ENCODE measurements at regions not wholly inside any gene's neighbourhood (a gene's known extent, or its start where the extent isn't known, plus 50 kb on each side); places are given as distances from the start of the nearest gene placed in this dataset.

DNA sequence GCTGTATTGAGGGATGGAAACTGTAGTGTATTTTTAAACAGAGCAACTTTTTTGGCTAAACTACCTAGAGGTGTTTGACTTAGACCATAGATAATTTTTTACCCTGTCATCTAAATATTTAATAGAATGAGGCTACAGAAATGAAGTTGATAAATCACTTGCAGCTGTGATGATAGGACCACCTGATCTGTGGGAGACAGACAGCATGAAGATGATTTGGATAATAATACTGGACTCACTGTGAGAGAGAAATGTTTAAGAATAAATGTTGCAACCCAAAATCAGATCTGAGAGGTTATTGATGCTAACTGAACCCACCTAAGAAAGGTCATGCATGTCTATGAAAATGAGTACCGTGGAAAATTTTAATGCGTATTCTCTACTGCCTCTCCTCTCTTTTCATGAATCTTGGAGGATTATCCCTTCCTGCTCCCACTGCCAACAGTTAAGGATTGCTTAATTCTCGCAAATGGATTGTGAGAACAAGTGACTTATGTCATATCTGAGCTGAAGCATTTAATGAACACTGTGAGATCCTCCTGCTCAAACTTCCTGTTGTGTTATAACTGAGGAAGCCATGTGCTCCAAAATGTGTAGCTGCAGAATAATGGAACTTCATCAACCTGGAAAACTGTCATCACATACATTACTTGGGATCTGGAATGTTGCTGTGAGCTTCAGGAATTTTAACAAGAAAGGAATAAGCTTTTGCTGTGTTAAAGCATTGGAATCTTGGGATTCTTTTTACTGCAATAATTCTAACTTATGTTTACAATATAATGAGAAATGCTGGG is 617.9 kb upstream of the CDH18 start:
- TF ChIP-seq, protein P1, sequence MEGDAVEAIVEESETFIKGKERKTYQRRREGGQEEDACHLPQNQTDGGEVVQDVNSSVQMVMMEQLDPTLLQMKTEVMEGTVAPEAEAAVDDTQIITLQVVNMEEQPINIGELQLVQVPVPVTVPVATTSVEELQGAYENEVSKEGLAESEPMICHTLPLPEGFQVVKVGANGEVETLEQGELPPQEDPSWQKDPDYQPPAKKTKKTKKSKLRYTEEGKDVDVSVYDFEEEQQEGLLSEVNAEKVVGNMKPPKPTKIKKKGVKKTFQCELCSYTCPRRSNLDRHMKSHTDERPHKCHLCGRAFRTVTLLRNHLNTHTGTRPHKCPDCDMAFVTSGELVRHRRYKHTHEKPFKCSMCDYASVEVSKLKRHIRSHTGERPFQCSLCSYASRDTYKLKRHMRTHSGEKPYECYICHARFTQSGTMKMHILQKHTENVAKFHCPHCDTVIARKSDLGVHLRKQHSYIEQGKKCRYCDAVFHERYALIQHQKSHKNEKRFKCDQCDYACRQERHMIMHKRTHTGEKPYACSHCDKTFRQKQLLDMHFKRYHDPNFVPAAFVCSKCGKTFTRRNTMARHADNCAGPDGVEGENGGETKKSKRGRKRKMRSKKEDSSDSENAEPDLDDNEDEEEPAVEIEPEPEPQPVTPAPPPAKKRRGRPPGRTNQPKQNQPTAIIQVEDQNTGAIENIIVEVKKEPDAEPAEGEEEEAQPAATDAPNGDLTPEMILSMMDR (IDR thresholded peaks at IDR 0.05) = no peak

DNA sequence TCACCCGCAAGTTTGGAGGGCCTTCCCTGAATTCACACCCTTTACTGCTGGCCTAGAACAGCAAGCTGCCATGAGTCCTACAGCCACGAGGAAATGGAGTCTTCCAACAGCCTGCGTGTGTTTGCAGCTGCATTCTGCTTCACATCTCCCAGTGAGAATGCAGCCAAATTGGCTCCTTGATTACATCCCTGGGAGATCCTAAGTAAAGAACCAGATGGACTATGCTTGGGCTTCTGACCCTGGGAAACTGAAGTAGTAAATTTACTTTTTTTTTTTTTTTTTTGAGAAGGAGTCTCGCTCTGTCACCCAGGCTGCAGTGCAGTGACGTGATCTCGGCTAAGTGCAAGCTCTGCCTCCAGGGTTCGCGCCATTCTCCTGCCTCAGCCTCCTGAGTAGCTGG is 617.0 kb upstream of the CDH18 start:
- TF ChIP-seq, protein P1 (IDR thresholded peaks at IDR 0.05) = no peak

DNA sequence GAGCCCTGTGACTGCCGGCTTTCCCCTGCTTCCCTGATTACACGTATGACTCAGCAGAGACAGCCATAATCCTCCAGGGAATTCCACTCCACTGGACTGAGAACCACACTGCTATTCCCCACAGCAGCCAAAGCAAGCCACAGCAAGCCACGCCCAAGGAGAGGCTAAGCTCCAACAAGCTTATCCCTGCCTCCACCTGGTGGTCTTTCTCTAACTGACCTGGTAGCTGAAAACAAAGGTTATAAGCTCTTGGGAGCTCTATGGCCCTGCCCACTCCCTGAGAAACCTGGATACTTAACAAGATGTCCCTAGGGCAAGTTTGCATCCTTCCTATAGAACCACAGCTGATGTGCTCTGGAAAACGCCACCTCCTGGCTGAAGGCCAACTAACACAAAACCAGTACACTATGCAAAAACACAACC is 613.7 kb upstream of the CDH18 start:
- TF ChIP-seq, protein P1 (IDR thresholded peaks at IDR 0.05) = no peak

DNA sequence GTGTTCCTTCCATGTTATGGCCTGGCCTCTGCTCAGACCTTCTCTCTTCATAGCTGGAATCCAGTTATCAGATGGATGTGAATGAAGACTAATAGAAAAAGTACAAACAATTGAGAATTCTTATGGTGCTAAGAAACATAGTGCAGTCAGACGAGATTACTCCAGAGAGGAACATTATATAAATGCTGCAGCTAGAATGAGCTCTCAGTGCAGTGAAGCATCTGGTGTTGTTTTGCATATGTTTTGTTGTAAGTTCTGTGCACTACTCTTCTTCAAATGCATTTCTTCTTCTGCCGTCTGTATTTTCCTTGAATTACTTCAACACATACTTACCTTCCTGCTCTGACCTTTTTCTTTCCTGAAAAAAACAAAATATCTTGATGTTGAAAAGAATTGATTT is 602.4 kb upstream of the CDH18 start:
- TF ChIP-seq, protein P1 (IDR thresholded peaks at IDR 0.05) = no peak

DNA sequence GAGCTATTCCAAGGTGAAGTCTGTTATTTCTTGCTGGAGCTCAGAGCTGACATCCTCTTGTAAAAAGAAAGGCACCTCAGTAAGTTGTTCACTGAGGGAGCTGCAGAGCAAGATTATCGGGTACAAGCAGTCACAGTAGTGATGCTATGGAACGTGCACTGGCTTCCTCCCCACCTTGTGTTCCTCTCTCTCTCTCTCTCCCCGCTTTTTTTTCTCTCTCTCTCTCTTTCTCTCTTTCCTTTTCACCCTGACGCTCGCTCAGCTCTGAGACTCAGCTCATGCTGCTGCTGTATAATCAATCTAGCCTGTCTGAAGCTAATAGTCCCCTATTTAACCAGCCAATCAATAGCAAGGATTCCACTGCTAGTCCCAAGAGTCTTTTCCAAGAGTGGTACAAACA is 587.6 kb upstream of the CDH18 start:
- TF ChIP-seq, protein P1 (IDR thresholded peaks at IDR 0.05) = no peak

DNA sequence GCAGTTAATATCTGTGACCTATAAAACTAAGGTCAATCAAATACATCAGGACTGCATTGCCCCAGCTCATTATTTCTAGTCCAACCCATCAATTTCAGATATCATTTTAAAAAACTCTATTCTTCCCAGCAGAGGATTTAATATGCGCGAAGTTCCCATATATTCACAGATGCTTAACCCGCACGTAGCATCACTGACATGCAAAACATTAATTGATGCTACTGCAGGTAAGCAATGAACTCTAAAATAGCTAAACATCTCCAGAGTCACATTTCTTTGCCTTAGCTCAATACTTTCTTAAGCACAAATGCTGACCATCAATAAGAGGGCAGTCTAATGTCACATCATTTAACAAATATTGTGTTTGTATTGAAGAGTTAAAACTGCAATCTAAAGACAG is 586.6 kb upstream of the CDH18 start:
- TF ChIP-seq, protein P1 (IDR thresholded peaks at IDR 0.05) = no peak

DNA sequence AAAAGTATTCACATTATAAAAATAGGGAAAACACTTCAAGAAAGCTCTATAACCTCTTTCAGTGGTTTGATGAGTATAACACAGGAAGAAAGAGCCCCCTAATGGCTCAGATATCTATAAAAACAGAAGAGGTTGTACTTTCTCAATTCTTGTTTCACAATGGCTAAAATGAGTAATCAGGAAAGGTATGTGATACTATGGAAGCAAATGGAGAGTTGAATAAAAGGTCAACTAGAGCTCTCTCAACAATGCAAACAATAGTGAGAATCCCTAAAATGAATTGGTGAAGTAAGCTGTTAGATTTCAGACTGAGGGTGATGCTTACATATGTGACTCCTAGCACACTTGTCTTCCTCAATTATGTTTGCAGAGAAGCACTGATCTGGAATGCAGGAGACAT is 584.6 kb upstream of the CDH18 start:
- TF ChIP-seq, protein P1 (IDR thresholded peaks at IDR 0.05) = peak; percentile 11; the same call in 1 of the 2 replicates

Data from LNCAP (cell line).